Hematopoietic multipotent progenitor cell treated with erythropoietin and hydrocortisone succinate and interleukin-3 and kit ligand, for 6 days (in vitro differentiated cells): ENCODE measurements at regions not wholly inside any gene's neighbourhood (a gene's known extent, or its start where the extent isn't known, plus 50 kb on each side); places are given as distances from the start of the nearest gene placed in this dataset.

Source experiments
- DNase-seq: peaks from one replicate; pipeline ENCODE4 v3.0.0-alpha.2; 2015

DNA sequence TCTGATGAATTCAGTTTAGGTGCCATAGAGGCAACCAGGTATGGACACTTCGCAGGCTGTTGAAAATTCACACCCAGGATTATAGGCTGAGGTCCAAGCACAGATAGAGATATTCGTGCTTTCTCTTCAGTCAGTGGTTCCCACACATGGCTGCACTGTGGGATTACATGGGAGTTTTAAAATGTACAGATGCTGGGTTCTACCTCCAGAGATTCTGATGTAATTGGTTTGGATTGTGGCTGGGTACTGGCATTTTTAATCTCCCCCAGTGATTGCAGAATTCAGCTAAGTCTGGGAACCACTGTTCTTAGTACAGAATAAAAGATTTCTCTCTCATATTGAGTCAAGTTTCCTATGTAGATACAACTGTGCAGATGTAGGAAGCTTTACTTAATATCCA lies 91.6 kb downstream of the FOXB1 start:
- no peak for DNase-seq

DNA sequence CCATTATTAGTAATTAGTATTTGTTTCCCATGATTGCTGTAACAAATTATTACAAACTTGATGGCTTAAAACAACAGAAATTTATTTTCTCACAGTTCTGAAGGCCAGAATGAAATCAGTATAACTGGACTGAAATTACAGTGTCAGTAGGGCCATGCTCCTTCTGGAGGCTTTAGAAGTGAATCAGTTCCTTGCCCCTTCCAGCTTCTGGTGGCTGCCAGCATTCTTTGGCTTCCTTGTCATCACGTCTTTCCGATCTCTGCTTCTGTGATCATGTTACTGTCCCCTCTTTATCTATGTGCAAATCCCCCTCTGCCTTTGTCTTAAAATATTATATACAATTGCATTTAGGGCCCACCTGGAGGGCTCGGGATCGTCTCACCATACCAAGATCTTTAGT lies 92.0 kb downstream of the FOXB1 start:
- DNase-seq = no peak

DNA sequence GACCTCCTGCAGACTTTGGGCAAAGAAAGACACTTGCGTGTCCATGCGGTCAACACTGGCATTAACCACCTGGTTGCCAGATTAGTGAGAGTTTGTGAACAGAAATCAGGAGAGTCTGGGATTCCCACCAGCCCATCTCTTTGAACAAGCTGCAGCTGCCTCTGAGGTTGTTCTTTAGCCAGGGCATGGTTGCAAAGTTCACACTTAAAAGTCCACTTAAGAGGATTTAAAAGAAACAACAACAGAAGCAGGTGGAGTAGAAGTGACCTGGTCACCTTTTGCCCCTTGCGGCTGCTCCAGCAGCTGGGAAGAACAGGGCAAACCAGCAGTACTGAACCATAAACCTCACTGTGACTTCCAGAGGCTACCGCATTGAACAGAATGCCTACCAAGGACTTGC lies 97.3 kb downstream of the FOXB1 start:
- no peak for DNase-seq

- DNase-seq = no peak
Observed at GRCh38 chr15:60102748-60103147, 98.6 kb downstream of the FOXB1 start.

GRCh38 chr15:60110909-60111308 lies 106.8 kb downstream of the FOXB1 start:
- no peak for DNase-seq

DNA sequence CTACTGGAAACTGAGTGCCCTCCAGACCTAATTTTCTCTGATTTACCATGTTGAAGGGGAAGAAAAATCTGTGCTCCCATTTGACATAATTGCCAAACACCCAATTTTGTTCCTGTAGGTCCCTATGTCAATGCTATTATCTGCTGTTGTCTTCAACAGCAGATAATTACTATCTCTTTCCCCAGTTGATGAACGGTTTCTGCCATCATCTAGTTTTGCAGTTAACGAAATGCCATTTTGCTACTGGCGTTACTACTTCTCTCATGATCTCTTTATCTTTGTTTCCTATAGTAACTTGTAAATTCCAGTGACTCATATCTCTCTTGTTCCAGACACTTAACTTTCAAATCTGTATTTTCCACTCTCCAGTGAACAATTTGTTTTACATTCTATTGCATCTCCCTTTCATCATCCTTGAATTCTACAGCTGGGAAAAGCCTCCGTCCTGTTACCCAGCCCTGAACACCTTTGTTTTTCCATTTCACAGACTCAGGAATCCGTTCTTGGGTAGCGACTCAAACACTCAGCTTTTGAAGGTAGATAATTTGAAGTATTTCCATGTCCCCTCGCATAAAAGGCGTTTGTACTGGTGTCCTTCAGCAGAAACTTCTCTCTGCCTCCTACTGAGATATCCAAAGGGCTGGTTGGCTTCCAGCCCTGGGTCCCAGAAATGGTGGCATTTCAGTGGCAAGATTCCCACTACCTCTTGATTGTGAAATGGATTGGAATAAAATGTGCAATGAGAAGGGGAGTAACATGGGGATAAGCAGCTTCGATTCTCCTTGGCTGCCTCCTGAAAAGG lies 111.7 kb downstream of the FOXB1 start:
- no peak for DNase-seq

DNA sequence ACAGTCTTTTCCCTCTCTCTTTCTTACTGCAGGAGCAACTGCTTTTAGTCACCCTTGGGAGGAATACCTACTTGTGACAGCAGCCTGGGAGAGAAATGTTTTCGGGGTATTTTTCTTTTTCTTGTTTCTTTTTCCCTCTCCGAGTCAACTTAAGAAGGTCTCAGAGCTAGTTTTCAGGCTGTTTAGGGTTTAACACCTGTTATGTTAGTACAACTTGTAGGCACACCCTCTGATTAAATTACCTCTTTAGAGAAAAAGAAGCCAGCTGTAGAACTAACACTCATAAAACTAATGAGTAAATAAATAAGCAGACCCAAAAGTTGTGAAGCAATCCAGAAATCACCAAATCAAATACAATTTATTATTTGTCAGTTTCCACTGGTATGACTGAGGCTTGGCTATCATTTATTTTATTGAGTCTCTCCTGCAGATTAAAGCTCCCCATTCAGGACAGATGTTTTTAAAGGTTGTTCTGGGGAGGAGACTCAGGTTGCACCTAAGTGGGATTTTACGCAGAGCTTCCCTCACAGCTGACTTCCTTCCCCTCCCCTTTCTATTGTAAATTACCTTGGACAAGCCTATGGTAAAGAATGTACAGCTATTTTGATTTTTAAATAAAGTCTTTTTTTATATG lies 112.5 kb downstream of the FOXB1 start:
- DNase-seq = no peak

- DNase-seq = no peak
Observed at GRCh38 chr15:60118146-60118545, 114.0 kb downstream of the FOXB1 start.

- DNase-seq = no peak
Observed at GRCh38 chr15:60118626-60119025, 114.5 kb downstream of the FOXB1 start.

DNA sequence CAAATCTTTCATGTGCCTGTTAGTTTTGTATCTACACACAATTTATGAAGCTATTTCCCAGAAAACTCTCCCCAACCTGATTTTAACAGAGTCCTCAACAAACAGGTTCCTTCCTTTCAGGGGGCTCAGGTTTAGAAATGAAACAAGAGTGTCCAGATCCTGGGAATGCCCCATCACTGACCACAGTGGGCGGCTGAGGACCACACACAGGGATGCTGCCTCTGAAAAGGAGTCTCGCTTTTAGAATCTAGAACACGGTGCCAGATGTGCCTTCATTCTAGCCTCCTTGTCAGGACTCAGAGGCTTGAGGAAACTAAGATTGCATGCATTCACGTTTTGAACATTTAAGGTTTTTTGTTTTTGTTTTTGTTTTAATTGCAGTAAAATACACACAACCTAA lies 115.0 kb downstream of the FOXB1 start:
- DNase-seq = no peak

DNA sequence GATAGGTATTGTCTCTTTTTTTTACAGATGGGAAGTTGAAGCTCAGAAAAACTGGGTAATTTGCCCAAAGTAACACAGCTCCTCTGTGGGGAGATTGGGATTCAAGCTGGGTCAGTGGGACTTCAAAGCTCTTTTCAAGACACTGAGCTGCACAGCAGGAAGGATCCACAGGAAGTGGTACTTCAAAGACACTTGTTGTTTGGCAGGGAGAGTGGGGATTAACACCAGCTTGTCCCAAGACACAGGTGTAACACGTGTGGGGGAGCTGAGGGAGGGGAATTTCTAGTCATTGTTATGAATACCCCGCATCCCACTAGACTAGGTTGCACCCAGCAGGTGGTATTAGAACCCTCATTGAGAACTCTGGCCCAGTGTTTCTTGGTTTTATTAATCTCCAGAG lies 116.0 kb downstream of the FOXB1 start:
- DNase-seq = no peak

DNA sequence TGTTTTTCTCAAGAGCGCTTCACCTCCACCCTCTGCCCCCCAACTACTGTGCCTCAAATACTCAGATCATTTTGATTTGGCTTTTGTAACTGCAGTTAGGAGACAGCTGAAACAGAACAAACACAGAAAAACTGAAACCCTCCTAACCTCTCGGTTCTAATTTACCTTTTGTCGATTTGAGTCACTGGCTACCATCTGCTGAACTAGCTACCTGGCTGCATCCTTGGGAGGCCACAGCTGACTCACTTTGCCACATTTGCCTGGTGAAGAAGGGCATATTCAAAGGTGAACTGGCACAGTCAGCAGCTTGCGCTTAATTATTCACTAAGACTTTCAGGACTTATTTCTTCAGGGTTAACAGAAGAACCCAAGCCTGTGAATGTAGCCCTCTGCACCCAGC lies 117.7 kb downstream of the FOXB1 start:
- no peak for DNase-seq

DNA sequence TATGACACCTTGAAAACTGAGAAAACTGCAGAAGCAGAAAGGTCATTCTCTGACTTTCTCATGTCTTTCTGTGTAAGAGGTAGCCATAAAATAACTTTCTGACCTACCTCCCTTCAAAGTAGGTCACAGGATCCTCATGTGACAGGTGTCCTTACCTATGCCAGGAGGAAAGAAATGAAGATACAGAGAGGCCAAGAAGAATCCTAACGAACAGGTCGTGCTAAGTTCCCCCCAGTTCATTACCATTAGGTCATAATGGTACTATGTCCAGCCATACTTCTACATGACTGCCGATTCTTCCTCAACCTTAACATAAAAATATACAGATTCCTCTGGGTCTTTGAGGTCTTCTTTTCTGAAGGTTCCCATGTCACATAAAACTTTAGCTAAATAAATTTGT lies 118.6 kb downstream of the FOXB1 start:
- no peak for DNase-seq

DNA sequence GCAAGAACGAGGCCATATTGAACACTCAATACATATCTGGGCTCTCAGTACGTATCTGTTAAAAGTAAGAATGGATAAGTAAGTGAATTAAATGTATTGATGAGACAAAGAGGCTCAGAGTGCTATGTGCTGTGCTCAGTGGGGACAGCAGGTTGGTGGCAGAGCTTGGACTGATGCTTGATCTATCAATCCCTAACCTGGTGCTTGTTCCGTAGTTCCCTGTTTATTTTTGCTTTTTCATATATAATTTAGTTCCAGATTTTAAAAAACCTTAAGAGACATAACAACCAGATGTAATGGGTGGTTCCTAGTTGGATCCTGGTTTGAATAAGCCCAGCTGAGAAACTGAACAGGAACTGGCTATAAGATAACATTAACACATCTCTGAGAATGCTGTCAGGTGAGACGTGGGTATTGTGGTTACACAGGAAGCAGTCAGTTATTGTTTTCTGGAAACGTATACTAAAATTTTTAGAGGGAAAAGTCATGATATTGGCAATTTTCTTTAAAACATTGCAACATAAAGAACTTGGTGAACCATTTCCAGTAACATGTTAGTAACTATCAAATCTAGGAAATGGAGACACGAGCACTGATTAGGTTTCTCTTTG lies 120.5 kb downstream of the FOXB1 start:
- DNase-seq = no peak

- DNase-seq = no peak
Observed at GRCh38 chr15:60125334-60125733, 121.2 kb downstream of the FOXB1 start.

- no peak for DNase-seq
Observed at GRCh38 chr15:60126200-60126599, 122.1 kb downstream of the FOXB1 start.

DNA sequence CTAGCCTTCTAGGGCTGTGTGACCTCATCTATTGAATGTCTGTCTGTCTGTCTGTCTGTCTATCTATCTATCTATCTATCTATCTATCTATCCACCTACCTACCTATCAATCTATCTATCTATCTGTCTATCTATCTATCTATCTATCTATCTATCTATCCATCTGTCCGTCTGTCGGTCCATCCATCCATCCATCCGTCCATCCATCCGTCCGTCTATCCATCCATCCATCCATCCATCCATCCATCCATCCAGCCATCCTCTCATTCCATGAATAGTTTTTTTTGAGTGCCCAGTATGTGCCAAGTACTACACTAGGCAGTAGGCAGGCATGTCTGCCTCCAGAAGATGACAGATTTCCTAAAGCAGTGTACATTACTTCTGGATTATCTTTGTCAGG lies 122.5 kb downstream of the FOXB1 start:
- DNase-seq = no peak

GRCh38 chr15:60128000-60128376 lies 123.9 kb downstream of the FOXB1 start:
- no peak for DNase-seq

- DNase-seq = no peak
Observed at GRCh38 chr15:60128710-60129109, 124.6 kb downstream of the FOXB1 start.

- DNase-seq = peak; percentile 6
Observed at GRCh38 chr15:60130398-60130797, 126.3 kb downstream of the FOXB1 start.

- DNase-seq = no peak
Observed at GRCh38 chr15:60130821-60131220, 126.7 kb downstream of the FOXB1 start.

- peak; percentile 20 for DNase-seq
Observed at GRCh38 chr15:60134609-60135008, 130.5 kb downstream of the FOXB1 start.

DNA sequence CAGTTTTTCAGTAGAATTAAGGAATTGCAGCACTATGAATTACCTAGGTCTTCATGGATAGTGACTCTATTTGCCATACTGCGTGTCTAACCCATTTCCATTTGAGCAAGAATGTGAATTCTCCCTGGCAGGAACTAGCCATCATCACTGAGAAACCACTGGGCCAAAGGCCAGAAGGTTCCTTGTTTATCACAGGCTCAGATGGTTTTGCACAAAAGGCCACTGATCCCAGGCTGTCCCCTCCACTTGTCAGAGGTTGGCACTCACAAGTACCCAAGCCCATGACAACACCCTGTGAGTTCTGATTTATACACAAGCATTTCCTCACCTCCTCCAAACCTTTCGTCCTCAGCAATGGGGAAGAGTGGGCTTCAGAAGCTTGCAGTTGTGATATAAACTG lies 131.8 kb downstream of the FOXB1 start:
- no peak for DNase-seq

DNA sequence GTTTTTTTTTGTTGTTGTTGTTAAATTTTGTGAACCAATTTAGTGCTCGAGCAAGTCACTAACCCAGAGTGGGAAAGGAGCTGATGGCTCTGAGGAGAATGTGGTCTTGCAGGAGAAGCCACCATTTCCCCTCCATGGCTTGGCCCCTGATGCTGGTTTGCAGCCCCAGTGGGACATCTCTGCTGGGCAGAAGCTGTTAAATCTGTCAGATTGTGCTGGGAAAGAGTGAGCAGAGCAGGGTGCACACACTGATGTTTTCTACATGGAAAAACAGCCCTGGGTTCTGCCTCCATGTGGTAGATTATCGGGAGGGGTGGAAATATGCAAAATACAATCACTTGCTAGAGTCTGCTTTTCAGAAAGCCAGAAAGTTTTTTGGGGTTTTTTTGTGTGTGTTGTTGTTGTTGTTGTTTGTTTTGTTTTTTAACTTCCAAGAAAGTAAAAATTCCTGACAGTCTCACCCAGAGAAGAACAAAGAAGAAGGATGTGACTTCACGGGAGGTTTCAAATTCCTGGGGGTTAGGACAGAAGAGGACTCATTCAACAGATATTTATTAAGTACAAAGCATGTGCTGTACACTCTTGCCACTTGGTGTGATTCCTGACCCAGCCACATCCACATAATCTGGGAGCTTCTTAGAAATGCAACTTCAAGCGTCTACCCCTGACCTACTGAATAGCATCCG lies 133.7 kb downstream of the FOXB1 start:
- no peak for DNase-seq
